ENCODE measurements at regions not wholly inside any gene's neighbourhood (a gene's known extent, or its start where the extent isn't known, plus 50 kb on each side); places are given as distances from the start of the nearest gene placed in this dataset.
"Not testable (repeated sequence)": the region's sequence is repeated elsewhere in the genome, so short reads cannot be mapped to it uniquely, and the experiment has no call there.

- peak; percentile 40 for DNase-seq (ENCODE audit: low spot score)
These were observed 521.7 kb downstream of the ADRA2A start for GRCh38 chr10:111598433-111599059.

DNA sequence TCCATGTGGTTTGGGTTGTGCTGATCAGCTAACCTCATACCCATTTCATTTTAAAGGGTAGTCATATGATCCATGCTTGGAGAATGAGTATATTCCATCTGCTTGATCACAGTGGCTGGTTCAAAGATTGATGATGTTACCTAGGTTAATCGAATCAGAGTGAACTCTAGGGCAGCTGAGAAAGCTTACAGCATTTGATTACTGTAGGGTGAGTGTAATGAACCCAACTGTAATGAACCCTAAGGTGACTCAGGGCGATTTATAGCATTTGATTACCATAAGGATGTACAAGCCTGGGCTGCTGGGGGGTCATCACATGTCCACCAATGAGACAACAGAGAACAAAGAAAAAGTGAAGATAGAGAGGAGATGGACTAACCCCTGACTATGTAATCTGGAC, 523.1 kb downstream of the ADRA2A start:
- DNase-seq (ENCODE audit: low spot score): no peak

- no peak for DNase-seq (ENCODE audit: low spot score)
These were observed 523.9 kb downstream of the ADRA2A start for GRCh38 chr10:111600772-111601171.

- no peak for DNase-seq (ENCODE audit: low spot score)
These were observed 535.4 kb downstream of the ADRA2A start for GRCh38 chr10:111612273-111612672.

- no peak for DNase-seq (ENCODE audit: low spot score)
These were observed 549.4 kb downstream of the GPAM start for GRCh38 chr10:111634191-111634590.

- no peak for DNase-seq (ENCODE audit: low spot score)
These were observed 537.5 kb downstream of the GPAM start for GRCh38 chr10:111646021-111646420.

DNA sequence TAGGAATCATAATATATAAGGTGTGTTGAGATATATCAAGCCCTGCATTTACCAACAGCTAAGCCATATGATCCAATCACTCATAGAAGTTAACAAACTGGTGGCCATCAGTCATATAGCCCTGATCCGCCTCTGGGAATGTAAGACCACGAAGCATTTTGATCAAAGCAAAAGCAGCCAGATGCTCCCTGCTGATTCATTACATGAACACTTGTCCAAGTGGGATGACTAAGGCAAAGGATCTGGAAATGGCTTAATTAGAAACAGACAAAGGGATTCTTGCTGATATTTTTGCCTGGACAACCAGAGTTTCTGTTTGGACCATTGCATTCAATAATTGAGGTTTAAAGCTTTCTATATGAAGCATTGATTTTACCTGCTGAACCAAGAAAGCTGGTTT, 535.5 kb downstream of the GPAM start:
- DNase-seq (ENCODE audit: low spot score): no peak

- DNase-seq (ENCODE audit: low spot score): not testable (repeated sequence)
These were observed 534.5 kb downstream of the GPAM start for GRCh38 chr10:111649080-111649479.

DNA sequence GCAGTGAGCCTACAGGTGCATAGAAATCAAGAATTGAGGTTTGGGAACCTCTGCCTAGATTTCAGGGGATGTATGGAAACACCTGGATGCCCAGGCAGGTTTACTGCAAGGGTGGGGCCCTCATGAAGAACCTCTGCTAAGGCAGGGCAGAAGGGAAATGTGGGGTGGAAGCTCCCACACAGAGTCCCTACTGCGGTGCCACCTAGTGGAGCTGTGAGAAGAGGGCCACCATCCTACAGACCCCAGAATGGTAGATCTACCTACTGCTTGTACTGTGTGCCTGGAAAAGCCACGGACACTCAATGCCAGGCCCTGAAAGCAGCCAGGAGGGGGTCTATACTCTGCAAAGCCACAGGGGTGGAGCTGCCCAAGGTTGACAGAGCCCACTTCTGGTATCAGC, 533.5 kb downstream of the GPAM start:
- no peak for DNase-seq (ENCODE audit: low spot score)

- DNase-seq (ENCODE audit: low spot score): no peak
These were observed 527.5 kb downstream of the GPAM start for GRCh38 chr10:111656066-111656465.

DNA sequence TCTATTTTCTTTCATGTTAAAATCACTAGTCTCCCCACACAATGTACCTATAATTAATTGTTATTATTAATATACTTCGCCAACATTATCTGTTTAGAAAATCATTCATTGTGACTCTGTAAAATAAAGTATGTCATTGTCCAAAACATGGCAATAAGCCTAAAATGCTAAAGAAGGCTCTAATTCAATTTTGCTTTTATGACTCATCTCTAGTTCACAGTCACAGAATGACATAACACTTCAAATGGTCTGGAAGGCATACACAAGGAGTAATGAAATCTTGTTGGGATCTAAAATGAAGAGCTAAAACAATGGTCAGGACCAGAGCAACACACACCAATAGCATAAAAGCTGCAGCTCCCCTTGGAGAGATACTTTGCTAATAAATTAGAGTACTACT, 505.8 kb downstream of the GPAM start:
- no peak for DNase-seq (ENCODE audit: low spot score)

GRCh38 chr10:111686796-111687195, 496.8 kb downstream of the GPAM start:
- DNase-seq (ENCODE audit: low spot score): no peak

DNA sequence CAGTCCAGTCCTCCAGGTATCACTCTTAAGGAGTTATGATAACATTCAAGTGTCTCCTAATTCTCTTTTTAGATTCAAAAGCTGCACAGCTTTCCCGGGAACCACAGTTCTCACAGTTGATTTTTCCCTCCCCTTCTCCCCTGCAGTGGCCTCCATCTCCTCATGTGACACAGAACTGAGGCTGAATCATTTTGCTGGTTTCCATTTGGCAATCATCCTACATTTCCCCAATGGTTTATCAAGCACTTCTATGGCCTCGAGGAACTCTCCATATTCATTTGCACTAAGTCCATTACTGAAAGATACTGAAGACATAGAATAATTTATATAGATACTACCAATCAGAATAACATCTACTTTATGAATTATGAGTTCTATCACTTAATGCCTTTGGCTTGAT, 484.9 kb downstream of the GPAM start:
- DNase-seq (ENCODE audit: low spot score): no peak

DNA sequence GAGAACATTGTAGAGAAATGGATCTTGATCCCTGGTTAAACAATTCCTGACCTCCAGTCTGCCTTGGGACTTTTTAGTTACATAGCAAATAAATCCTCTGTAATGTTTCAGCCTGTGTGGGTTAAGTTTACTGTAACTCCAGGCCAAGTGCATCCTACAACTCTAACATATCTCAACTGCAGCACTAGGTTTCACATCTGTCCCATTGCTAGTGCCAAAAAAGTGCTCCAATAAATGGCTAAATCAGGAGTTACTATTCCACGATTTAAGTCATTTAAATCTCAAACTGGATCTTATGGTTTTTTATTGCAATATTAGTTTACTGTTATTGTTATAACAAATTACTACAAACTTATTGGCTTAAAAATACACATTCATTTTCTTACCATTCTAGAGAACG, 479.6 kb downstream of the GPAM start:
- no peak for DNase-seq (ENCODE audit: low spot score)

- no peak for DNase-seq (ENCODE audit: low spot score)
These were observed 478.5 kb downstream of the GPAM start for GRCh38 chr10:111705021-111705420.

DNA sequence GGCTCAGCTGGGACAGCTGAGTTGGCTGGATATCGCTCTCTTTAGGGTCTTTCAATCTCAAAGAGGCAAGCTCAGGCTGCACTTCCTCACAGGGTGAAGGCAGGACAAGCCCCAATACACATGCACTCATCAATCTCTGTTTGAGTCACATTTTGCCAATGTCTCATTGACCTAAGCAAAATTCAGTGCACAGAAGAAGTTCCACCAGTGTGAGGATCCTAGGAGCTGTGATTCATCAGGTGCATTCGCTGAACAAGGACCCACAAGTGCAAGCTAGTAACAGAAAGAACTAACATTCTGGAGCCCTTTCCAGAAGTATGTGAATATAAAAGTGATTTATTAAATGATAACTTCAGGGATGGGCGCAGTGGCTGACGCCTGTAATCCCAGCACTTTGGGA, 477.2 kb downstream of the GPAM start:
- no peak for DNase-seq (ENCODE audit: low spot score)

DNA sequence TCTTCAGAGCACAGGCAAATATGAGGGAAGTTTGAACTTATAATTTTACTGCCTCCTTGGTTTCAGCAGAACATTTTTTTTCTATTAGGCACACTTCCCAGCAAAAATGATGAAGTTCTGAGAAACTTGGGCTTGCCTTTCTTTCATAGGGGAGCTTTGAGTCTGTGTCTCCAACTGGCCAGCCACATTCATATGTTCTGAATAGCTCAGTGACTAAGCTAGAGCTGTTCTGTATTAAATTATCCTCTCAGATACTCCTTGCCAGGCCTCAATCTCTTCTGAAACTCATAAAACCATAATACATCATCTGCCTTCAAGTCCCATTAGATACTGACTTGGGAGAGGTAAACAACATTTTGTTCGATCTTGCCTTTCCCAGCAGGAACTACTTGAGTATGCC, 476.5 kb downstream of the GPAM start:
- DNase-seq (ENCODE audit: low spot score): no peak

- DNase-seq (ENCODE audit: low spot score): no peak
These were observed 474.0 kb downstream of the GPAM start for GRCh38 chr10:111709603-111710002.

GRCh38 chr10:111716032-111716431, 467.5 kb downstream of the GPAM start:
- DNase-seq (ENCODE audit: low spot score): no peak

DNA sequence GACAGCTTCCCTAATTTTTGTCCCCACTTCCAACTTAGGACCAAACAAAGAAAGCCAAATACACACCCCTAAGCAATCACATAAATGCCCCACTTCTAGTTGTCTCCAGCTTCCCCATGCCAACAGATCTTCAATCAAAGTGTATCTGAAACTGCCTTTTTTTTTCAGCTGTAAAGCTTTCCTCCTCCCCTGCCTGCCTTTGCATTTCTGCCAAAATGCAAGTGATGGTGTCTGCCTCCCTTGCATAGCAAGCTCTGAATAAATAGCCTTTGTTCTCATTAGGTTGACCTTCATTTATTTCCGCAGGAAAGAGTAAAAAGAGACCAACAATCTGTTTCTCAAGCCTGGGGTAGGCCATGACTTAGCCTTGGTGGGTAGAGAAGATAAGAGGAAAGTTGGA, 459.4 kb downstream of the GPAM start:
- no peak for DNase-seq (ENCODE audit: low spot score)

DNA sequence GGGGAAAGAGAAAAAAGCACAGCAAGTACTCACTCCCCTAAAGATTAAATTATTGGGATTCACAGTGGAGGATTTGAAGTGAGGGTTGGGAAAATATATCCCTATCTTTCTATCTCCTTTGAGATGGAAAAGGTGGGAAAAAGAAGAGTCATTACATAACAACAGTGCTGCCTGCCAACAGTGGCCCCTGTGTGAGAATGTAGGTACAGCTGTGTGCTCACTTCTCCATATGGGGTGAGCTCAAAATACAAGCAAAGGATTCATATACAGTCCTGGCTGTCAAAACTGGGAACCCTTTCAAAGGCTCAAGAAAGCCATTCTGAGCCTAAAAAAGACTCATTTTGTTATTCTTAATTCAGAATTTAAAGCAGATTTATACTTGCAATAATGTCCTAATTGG, 458.5 kb downstream of the GPAM start:
- DNase-seq (ENCODE audit: low spot score): no peak

DNA sequence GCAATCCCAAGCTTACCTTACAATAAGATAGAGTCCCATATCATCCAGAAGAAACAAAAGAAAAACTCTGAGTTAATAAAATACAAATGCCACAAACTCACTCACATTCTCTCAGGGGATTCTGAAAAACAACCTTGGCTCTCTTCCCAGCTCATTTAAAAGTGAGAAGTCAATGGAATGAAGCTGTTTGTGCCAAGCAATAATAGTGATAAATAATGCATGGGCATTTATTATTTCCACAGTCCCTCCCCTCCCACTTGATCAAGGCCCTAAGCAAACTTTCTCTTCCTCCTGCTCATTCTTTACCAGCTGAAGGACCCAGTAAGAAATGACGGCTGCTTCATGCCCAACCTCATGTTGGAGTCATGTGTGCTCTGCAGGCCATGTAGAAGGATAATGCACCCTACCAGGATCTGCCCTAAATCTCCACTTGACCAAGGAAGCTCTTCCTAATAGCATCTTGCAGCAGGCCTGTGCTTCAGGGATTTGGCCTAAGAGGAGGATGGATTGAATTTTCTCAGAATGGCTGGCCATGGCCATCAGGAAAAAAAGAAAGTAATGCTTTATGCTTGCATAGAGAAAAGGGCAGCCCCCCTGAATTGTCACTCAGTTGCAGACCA, 451.3 kb downstream of the GPAM start:
- DNase-seq (ENCODE audit: low spot score): no peak

DNA sequence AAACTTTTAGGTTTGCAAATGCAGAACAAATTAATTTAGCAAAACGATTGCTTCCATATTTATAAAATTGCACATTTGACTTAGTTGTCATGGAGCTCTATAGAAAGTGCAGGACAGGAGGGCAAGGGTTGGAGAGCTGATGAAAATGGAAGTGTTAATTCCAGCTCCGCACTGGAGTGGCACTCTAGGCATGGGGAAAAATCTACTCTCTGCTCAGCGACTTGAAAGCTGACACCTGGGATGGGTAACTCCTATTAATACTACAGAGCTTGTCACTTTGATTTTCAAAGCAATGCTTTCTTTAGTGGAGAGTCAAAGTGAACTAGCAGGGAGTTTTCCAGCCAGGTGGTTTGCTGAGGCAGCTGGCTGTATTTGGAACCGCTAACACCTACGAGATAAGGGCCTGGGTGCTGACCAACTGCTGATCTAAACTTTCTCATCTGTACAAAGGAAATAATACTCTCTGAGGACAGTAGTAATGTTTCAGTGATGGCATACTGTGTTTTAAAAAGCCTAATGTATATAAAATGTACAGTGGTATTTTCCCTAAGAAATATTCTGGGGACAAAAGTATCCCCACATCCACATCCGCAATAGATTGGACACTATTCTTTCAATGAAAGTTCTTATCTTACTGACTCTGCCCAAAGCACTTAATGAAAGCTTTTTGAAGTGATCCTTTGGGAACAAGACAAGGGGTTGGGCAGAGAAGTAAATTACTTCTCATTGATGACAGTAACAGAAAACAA, 444.3 kb downstream of the GPAM start:
- DNase-seq (ENCODE audit: low spot score): no peak

GRCh38 chr10:111739874-111740139, 443.8 kb downstream of the GPAM start:
- DNase-seq (ENCODE audit: low spot score): no peak
